ENCODE measurements at regions not wholly inside any gene's neighbourhood (a gene's known extent, or its start where the extent isn't known, plus 50 kb on each side); places are given as distances from the start of the nearest gene placed in this dataset.

- TF ChIP-seq CTCF (conservative IDR thresholded peaks at IDR 0.05; ENCODE audit: low read depth, low read length) (no peak), EZH2 (IDR thresholded peaks at IDR 0.05; ENCODE audit: low read length, unreplicated experiment) (no peak), EZH2phosphoT487 (IDR thresholded peaks at IDR 0.05; ENCODE audit: borderline replicate concordance, low read length) (no peak)
Measured at GRCh38 chr18:52008736-52009135, 331.3 kb upstream of the DCC start.
